HG03442 (cell line): ENCODE measurements at regions not wholly inside any gene's neighbourhood (a gene's known extent, or its start where the extent isn't known, plus 50 kb on each side); places are given as distances from the start of the nearest gene placed in this dataset.
"Not testable (repeated sequence)": the region's sequence is repeated elsewhere in the genome, so short reads cannot be mapped to it uniquely, and the experiment has no call there.

Experiments
- ATAC-seq: cut with Tn5 transposase; IDR thresholded peaks from one replicate; pipeline ENCODE4 v1.9.1; 2021; ENCODE audit warnings: mild to moderate bottlenecking, moderate library complexity; ENCODE audit not compliant: unreplicated experiment

DNA sequence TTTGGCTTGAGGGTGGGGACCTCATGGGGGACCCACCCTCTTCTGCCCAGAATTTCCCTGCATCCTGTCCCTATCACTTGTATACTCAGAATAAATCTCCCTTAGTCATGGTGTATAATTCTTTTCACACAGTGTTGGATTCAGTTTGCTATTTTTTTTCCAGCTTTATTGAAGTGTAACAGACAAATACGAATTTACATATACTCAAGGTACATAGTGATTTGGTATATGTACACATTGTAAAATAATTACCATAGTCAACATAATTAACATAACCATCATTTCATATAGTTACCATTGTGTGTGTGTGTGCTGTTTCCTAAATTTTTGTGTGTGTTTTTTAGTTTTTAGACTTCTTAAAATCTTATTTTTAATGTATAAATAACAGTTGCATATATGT lies 269.9 kb downstream of the CNTNAP3 start:
- not testable (repeated sequence) for ATAC-seq

DNA sequence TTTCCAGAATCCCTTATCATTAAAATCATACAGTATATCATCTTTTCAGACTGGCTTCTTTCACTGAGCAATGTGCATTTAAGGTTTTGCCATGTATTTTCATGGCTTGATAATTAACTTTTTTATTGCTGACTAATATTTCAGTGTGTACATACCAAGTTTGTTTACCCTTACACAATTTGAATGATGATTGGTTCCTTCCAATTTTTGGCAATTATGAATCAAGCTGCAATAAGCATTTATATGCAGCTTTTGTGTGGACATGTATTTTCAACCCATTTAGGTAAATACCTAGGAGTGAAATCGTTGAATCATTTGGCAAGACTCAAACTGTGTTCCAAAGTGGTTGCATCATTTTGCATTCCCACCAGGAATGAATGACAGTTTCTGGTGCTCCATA lies 272.8 kb downstream of the CNTNAP3 start:
- ATAC-seq, result not testable (repeated sequence)

DNA sequence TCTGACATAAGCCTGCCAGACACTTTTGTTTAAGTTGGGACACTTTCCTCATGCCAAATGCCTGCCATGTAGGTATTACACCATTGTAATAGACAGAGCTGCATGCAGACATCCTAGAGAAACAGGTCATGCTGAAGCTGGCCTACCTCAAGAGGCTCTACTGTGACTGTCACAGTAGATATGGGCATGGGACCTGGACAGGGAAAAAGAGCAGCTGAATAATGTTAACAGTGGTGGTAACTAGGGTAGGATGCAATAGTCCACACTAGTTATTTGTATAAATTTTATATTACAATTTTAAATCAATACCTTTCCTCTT lies 273.2 kb downstream of the CNTNAP3 start:
- ATAC-seq, result not testable (repeated sequence)

DNA sequence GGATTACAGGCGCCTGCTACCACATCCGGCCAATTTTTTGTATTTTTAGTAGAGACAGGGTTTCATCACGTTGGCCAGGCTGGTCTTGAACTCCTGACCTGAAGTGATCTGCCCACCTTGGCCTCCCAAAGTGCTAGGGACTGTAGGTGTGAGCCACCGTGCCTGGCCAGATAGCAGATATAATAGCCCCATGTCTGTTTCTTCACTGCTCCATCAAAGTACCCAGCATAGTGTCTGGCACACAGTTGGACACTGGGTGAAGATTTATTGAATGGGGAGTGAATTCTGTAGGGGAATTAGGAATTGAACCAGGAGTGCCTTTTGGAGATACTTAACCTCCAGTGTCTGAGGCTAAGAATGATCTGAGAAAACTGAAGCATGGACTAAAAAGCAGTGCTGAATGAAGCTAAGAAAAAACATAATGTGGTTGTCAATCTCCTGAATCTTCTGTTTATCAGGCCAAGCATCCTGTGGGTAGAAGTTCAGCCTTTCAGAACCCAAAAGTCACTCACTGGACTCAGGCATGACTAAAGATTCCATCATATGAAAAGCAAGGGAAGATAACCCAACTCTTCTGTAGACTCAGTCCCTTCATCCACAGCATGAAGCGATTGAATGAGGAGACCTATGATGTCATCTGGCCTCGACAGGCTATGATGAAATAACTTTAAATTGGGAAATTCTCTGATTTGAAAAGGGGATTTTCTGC lies 273.7 kb downstream of the CNTNAP3 start:
- ATAC-seq, result not testable (repeated sequence)

DNA sequence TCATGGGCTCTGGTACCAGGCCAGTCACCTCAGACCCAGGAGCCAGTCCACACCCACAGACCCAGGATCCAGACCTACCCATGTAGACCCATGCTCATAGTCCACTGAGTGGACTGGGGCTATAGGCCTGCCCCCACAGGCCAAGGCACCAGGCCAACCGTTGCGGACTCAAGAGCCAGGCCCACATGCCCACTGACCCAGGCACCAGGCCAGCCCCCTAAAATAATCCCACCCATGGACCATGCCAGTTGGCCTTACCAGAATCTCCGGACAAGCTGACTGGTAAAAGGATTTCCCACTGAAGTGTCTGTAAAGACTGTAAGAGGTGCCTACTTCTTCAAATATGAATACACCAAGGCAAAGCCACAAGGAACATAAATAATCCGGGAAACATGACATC lies 278.2 kb downstream of the CNTNAP3 start:
- ATAC-seq, result not testable (repeated sequence)

DNA sequence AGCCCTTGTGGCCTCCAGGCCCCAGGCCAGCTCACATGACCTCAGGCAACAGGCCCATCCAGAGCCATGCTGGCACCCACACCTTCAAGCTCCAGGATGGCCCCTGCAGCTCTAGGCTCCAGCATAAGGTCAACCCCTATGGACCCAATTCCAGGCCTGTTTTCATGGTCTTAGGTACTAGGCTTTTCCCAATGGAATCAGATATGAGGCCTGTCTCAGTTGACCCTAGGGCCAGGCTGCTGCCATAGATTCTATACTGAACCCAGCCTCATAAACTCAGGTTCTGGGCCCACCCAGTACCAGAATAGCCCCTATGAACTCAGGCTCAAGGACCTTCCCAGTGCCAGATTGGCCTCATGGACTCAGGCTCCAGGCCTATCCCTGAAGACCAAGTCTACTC lies 278.6 kb downstream of the CNTNAP3 start:
- ATAC-seq, result not testable (repeated sequence)

DNA sequence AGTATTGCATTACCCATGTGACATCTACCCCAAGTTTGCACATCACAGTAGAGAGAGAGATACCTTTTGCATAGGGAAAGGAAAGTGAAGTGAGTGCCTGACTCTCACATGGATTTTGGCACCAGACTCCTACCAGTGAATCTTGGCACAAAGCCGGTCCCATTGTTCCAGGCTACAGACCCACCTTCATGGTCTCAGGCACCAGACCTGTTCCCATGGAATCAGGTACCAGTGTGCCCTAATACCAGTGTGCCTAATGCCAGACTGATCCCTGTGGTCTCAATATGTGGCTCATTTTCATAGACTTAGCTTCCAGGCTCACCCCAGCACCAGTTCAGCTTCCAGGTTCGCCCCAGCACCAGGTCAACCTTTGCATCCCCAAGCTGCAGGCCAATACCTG lies 279.1 kb downstream of the CNTNAP3 start:
- ATAC-seq, result not testable (repeated sequence)

DNA sequence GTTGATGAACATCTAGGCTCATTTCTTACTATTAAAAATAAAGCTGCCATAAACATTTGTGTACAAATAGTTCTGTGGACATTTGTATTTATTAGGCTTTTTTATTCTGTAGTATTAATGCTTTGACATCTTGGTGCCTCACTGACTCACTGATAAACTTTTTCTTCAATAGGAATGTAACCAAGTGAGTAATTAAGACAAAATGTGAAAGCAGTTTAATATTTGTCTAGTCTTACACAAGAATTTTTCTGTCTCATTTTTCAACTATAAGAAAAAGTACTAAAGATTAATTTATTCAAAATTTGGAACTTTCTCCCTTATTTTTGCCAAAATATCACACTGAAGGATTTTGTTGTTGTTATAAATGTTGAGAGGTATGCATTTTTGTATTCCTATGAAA lies 282.2 kb downstream of the CNTNAP3 start:
- not testable (repeated sequence) for ATAC-seq

DNA sequence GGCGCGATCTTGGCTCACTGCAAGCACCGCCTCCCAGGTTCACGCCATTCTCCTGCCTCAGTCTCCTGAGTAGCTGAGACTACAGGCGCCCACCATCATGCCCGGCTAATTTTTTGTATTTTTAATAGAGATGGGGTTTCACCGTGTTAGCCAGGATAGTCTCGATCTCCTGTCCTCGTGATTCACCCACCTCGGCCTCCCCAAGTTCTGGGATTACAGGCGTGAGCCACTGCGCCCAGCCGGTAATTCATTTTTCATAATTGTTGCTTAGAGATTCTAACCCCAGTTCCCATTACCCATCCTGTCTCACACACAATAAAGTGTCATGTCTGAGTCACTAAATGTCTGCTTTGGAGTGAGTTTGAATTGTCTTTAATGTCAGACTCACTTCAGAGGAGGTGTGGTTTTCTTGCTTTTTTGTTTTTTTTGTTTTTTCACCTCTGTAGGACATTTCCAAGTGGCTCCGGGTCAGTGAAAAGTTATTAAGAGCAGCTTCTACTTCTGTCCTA lies 281.2 kb upstream of the FAM240B start:
- ATAC-seq, result not testable (repeated sequence)

DNA sequence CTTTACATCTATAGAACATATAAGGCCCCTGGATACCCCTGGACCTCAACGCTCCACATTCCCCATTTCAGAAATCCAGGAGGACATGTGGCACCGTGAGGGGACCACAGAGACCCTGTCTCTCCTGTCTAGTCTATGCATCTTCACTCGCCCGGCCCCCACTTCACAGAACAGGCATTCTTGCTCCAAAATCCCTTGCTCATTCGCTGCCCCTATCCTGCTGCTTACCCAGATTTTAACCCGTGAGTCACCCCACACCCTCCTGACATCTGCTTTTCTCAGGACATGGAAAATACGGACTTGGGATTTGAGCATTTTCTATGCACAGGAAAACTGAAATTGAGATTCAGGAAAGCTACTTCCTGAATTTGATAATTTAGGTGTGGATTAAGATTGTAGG lies 279.3 kb upstream of the FAM240B start:
- ATAC-seq, result not testable (repeated sequence)

DNA sequence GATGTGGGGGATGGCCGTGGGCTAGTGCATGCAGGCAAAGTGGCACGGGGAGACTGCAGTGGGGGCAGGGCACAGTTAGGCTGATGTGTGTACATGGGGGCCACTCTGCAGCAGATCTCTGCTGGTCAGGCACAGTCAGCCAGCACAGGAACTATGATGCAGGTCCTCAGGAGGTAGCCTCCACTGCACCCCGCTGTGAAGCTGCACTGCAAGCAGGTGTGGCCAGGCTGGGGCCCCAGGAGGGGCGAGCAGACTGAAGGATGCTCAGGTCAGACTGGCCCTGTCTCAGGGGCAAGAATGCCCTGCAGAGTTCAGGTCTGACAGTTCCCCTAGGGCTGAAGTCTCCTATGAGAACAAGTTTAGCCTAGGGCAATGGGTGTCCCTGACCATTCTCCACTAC lies 273.8 kb upstream of the FAM240B start:
- ATAC-seq, result not testable (repeated sequence)

DNA sequence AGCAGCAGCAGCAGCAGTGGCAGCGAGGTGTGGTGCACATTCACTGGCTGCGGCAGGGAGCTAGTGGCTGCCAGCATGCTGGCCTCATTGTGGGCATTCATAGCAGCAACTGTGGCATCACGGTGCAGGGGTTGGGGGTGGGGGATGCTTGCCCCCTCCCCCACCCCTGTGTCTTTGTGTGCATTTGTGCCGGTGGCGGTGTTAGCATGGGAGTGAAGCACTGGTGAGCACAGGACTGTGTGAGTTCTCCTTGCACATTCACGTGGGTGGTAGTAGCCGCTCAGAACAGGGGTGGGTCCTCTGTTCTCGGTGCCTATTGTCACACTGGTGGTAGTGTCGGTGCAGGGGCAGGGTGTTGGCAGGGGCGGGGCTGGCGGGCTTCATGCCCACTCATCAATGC lies 273.2 kb upstream of the FAM240B start:
- ATAC-seq, result not testable (repeated sequence)

DNA sequence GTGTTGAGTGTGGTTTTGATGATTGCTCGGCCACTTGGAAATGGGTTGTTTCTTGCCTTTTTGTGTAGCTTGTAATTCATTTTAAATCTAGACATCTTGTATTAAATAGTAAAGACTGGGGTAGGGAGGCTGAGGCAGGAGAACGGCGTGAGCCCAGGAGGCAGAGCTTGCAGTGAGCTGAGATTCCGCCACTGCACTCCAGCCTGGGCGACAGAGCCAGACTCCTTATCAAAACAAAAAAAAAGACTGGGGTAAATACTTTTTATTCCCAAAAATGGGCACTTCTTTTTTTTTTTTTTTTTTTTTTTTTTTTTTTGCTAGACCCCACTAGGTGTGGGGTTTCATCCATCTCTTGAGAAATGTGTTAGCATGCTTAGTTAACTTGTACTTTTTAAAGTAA lies 258.8 kb upstream of the FAM240B start:
- ATAC-seq, result not testable (repeated sequence)

DNA sequence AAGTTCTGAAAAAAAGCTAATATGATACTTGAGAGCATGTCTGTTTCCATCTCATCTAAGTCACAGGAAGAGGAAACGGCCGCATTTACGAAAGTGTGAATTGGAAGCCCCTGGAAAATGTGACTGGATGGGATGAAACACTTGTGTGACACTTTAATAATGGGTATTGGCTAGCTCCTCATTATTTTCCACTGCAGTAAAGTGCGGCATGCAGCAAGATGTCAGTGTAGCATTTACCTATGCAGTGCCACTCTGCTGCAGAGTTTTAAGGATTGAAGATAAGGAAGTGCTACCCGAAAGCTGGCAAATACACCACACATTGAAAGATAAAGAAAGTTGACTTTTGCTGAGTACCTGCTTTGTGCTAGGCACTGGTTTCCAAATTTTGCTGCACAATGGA lies 249.5 kb upstream of the FAM240B start:
- not testable (repeated sequence) for ATAC-seq

DNA sequence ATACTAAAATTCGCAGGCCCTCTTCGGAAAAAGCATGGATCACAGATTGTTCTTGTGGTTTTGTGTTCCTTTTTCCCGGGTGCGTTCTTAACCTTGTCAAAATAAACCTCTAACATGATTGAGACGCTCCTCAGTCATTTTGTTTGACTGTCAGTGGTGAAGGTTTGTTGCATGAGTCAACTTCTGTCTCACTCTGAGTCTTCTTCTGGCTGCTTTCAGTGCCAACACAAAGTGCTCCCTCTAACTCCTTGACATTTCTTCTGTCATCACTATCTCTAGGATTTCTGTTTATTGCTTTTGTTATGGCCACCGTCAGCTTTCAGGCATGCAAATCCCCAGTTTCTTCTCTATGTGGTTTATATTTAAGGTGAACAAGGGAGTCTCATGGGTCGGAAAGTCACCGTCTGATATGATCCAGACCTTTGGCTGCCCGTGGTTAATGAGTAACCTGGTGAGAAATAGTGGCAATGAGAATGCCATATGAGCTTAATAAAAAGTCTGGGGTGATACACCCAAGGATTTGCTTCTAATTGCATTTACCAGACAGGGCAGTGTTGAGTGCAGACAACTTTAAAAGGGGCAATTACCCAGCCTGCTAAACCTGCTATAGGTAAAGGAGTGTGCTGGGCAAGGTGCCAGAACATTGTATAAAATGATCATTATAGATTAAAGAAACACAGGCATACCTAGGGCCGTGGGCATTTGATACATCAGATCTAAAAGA lies 248.9 kb upstream of the FAM240B start:
- ATAC-seq, result not testable (repeated sequence)

DNA sequence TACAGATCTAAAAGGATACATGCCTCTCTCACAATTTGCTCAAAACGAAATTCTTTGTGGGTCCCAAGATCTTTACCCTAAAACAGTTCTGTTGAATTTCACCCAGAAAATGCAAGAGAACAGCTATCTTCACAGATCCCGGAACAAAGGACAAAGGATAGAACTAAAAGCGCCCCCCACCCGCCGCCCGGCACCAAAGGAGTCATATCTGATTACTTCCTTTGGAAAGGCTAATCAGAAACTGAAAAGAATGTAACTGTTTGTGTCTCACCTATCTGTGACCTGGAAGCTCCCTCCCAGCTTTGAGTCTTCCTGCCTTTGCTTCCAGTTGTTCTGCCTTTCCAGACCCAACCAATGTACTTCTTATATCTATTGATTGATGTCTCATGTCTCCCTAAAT lies 247.9 kb upstream of the FAM240B start:
- not testable (repeated sequence) for ATAC-seq

DNA sequence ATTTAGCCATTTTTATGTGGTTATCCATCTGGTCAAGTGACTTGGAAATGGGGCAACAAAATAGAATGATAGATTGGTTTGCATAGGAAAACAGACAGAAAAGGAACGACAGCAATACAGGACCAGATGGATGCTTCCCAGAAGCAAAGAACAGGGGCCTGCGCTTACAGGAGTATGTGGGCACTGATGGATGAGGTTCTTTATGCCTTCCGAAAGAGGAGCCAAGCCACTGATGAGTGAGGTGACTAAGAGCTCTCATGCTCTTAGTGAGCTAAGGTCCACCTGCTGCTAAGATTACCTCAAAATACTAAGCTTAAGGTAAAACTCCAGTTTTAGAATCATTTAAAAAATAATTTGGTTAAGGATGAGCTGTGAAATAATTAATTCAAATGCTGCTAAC lies 247.4 kb upstream of the FAM240B start:
- ATAC-seq, result not testable (repeated sequence)

DNA sequence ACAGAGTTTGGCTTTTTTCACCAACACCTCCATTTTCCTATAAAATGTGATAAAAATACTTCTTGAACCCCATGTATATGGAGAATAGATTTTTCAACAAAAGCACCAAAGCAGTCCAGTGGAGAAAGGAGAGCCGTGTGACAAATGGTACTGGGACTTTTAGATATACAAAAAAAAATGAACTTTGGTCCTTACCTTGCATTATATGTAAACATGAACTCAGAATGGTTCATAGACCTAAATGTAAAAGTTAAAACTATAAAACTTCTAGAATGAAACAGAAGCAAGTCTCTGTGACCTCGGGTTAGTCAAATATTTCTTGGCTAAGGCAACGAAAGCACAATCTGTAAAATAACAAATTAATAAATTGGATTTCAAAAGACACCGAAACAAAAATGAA lies 239.9 kb upstream of the FAM240B start:
- ATAC-seq, result not testable (repeated sequence)

DNA sequence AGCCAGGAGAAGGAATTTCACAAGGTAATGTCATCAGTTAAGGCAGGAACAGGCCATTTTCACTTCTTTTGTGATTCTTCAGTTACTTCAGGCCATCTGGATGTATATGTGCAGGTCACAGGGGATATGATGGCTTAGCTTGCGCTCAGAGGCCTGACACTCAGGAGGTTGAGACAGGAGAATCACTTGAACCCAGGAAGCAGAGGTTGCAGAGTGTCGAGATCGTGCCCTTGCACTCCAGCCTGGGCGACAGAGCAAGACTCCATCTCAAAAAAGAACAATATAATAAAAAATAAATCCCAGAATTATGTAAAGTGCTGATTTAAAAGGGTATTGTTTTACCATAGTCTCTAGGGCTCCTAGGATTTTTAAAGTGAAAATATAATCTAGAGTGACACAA lies 235.9 kb upstream of the FAM240B start:
- not testable (repeated sequence) for ATAC-seq

DNA sequence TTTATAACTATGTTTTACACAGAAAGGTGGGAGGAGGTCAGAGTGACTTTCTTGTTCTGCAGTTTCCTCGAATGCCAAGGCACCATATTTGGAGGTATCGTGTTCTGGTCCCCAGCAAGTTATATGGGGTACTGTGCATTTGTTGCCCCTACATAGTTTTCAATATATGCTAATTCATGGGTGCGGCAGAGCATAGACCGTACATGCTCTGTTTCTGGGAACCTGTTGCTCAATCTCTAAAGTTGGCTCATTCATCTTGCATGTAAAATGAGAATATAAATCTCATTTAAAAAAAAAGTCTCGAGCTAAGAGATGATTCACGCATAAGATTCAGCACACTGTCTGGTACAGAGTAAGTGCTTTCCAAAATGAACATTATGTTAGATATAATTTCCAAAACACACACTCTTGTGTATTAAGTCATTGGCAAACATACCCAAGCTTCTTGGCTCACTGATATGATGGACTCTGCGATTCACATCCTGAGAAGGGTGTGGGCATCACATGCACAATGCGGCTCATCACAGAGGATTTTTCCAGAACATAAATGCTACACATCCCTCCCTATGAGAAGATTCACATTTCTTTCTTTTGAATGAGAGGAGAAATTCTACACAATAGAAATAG lies 232.9 kb upstream of the FAM240B start:
- not testable (repeated sequence) for ATAC-seq

DNA sequence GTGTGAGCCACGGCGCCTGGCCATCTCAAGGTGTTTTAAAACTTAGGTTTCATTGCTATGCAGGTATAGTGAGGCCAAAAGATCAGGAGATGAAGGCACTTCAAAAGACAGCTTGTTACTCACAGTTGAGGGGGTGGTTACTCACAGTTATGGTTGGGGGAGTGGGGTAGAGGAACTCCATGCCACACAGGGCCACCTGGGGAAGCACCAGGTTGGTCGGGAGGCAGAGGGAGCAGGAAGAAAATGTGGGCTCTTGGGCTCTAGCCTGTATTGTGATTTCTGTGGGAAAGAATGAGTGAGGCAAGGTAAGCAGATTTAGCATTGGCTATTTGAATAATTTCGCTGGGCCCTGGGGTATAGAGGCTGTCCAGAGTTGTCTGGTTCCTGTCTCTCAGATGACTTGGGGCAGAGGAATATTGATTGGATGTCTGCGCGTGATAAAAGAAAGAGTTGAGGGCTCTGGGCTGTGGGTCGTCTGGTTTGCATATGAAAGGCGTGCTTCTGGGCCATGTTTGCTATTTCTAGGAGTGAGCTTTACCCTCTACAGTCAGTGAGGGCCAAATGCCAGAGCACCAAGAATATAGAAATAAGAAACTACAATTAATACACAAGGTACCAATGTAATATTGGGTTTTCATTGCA lies 226.1 kb upstream of the FAM240B start:
- ATAC-seq, result not testable (repeated sequence)
